ENCODE measurements at regions not wholly inside any gene's neighbourhood (a gene's known extent, or its start where the extent isn't known, plus 50 kb on each side); places are given as distances from the start of the nearest gene placed in this dataset.
A peak's percentile ranks its signal among the peaks of the same experiment; 100 is the strongest.

DNA sequence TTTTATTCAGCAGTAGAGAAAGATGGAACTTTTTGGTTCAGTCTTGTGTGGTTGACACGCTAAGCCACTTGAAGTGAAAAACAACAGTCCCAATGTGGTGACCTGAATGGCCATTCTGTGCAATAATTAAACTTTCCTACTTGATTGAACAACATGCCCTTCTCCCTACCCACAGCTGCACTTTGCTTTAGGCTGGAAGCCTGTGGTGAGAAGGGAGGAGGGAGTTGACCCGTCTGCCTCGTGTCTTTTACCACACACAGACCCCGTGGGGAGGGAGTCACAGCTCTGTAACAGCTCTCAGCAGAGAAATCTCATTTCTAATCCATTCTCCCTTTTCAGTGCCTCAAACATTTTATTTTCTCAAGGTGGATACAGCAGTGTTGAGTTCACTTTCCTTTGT is 138.2 kb upstream of the PKDCC start:
- no peak overlapping the region for H3K9ac ChIP-seq (ENCODE audit: low read length)
- H3K4me2 ChIP-seq (ENCODE audit: low read length), result no peak overlapping the region
- no peak for TF ChIP-seq EZH2 (IDR thresholded peaks at IDR 0.05; ENCODE audit: insufficient read depth, low read length)
- TF ChIP-seq, protein P1, sequence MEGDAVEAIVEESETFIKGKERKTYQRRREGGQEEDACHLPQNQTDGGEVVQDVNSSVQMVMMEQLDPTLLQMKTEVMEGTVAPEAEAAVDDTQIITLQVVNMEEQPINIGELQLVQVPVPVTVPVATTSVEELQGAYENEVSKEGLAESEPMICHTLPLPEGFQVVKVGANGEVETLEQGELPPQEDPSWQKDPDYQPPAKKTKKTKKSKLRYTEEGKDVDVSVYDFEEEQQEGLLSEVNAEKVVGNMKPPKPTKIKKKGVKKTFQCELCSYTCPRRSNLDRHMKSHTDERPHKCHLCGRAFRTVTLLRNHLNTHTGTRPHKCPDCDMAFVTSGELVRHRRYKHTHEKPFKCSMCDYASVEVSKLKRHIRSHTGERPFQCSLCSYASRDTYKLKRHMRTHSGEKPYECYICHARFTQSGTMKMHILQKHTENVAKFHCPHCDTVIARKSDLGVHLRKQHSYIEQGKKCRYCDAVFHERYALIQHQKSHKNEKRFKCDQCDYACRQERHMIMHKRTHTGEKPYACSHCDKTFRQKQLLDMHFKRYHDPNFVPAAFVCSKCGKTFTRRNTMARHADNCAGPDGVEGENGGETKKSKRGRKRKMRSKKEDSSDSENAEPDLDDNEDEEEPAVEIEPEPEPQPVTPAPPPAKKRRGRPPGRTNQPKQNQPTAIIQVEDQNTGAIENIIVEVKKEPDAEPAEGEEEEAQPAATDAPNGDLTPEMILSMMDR (IDR thresholded peaks at IDR 0.05; ENCODE audit: insufficient read depth, low read depth, low read length), result no peak
- no peaks in the 10 kb centered on the region for H3K79me2 ChIP-seq (ENCODE audit: insufficient read depth, low read length)
- H3K9me3 ChIP-seq (ENCODE audit: insufficient read depth, low read depth, low read length), result no peaks in the 10 kb centered on the region
- peaks cover 12% of the 10 kb centered on the region for H3K9me3 Mint-ChIP-seq (ENCODE audit: unreplicated experiment)
- H3K4me3 ChIP-seq (ENCODE audit: insufficient read depth, low read depth, low read length), result no peak overlapping the region
- H2AFZ ChIP-seq (ENCODE audit: low read depth, low read length), result no peak overlapping the region
- H3K27ac Mint-ChIP-seq (ENCODE audit: unreplicated experiment), result peak overlapping the region; percentile 37
- no peak for FAIRE-seq
- H3K27me3 ChIP-seq (ENCODE audit: insufficient read depth, low read length), result no peaks in the 10 kb centered on the region
- peaks cover 3% of the 10 kb centered on the region for H3K36me3 Mint-ChIP-seq (ENCODE audit: low read depth, unreplicated experiment)
- peaks cover 21% of the 10 kb centered on the region for H3K4me1 Mint-ChIP-seq (ENCODE audit: low read depth, unreplicated experiment)
- H3K4me1 ChIP-seq (ENCODE audit: insufficient read depth, low read length), result peaks cover 11% of the 10 kb centered on the region
- H4K20me1 ChIP-seq (ENCODE audit: insufficient read depth, low read length), result no peaks in the 10 kb centered on the region
- DNase-seq (ENCODE audit: low read depth), result no peak
- H3K4me3 Mint-ChIP-seq (ENCODE audit: unreplicated experiment), result peak overlapping the region; percentile 65
- H3K27ac ChIP-seq (ENCODE audit: low read depth, low read length), result no peak overlapping the region
- peaks cover 3% of the 10 kb centered on the region for H3K27me3 Mint-ChIP-seq (ENCODE audit: low read depth, unreplicated experiment)
- H3K36me3 ChIP-seq (ENCODE audit: insufficient read depth, low read length), result no peaks in the 10 kb centered on the region

DNA sequence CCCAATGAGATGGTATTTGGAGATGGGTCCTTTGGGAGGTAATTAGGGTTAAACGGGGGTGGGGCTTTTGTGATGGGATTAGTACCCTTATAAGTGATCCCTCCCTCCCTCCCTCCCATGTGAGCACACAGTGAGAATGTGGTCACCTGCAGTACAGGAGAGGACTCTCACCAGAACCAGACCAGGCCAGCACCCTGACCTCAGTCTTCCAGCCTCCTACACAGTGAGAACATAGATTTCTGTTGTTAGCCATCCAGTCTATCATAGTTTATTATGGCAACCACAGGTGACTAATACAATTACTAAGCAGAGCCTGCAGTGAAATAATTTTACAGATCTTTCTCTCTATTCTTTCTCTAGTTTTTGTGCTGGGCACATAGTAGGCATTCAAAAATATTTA is 137.7 kb upstream of the PKDCC start:
- H3K36me3 Mint-ChIP-seq (ENCODE audit: low read depth, unreplicated experiment), result peaks cover 3% of the 10 kb centered on the region
- DNase-seq (ENCODE audit: low read depth), result peak; percentile 66
- Histone ChIP-seq H3K4me1 (ENCODE audit: insufficient read depth, low read length) (peaks cover 11% of the 10 kb centered on the region), H3K9me3 (ENCODE audit: insufficient read depth, low read depth, low read length) (no peaks in the 10 kb centered on the region), H3K27me3 (ENCODE audit: insufficient read depth, low read length) (no peaks in the 10 kb centered on the region), H4K20me1 (ENCODE audit: insufficient read depth, low read length) (no peaks in the 10 kb centered on the region), H3K4me3 (ENCODE audit: insufficient read depth, low read depth, low read length) (no peak overlapping the region), H3K36me3 (ENCODE audit: insufficient read depth, low read length) (no peaks in the 10 kb centered on the region), H3K27ac (ENCODE audit: low read depth, low read length) (no peak overlapping the region), H3K9ac (ENCODE audit: low read length) (no peak overlapping the region), H2AFZ (ENCODE audit: low read depth, low read length) (no peak overlapping the region), H3K4me2 (ENCODE audit: low read length) (no peak overlapping the region), H3K79me2 (ENCODE audit: insufficient read depth, low read length) (no peaks in the 10 kb centered on the region)
- peak overlapping the region; percentile 65 for H3K4me3 Mint-ChIP-seq (ENCODE audit: unreplicated experiment)
- peak overlapping the region; percentile 37 for H3K27ac Mint-ChIP-seq (ENCODE audit: unreplicated experiment)
- peaks cover 16% of the 10 kb centered on the region for H3K9me3 Mint-ChIP-seq (ENCODE audit: unreplicated experiment)
- peaks cover 21% of the 10 kb centered on the region for H3K4me1 Mint-ChIP-seq (ENCODE audit: low read depth, unreplicated experiment)
- no peak for FAIRE-seq
- peaks cover 3% of the 10 kb centered on the region for H3K27me3 Mint-ChIP-seq (ENCODE audit: low read depth, unreplicated experiment)
- no peak for TF ChIP-seq EZH2 (IDR thresholded peaks at IDR 0.05; ENCODE audit: insufficient read depth, low read length)
- TF ChIP-seq, protein P1 (IDR thresholded peaks at IDR 0.05; ENCODE audit: insufficient read depth, low read depth, low read length), result no peak

DNA sequence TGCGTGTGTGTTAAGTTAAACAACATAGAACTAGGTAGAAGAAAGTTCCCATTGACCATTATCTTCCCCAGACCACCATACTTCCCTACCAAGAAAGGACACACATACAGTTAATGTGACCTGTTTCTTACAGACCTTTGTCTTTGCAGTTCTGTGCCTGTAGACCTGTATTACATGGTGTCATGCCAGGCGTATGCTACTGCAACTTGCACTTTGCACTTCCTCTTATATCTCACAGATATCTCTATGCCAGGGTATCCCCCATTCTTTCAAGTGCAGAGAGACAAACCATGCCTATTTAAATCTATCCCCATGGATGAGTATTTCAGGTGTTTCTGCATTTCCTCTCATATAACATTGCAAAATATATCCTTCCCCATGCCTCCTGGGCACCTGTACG is 136.8 kb upstream of the PKDCC start:
- DNase-seq (ENCODE audit: low read depth) (no peak), FAIRE-seq (no peak)
- Mint-ChIP-seq H3K36me3 (ENCODE audit: low read depth, unreplicated experiment) (peaks cover 3% of the 10 kb centered on the region), H3K4me3 (ENCODE audit: unreplicated experiment) (no peak overlapping the region), H3K4me1 (ENCODE audit: low read depth, unreplicated experiment) (peaks cover 21% of the 10 kb centered on the region), H3K9me3 (ENCODE audit: unreplicated experiment) (peaks cover 20% of the 10 kb centered on the region), H3K27ac (ENCODE audit: unreplicated experiment) (peak overlapping the region; percentile 6), H3K27me3 (ENCODE audit: low read depth, unreplicated experiment) (no peaks in the 10 kb centered on the region)
- no peak overlapping the region for H2AFZ ChIP-seq (ENCODE audit: low read depth, low read length)
- no peaks in the 10 kb centered on the region for H3K9me3 ChIP-seq (ENCODE audit: insufficient read depth, low read depth, low read length)
- H3K4me2 ChIP-seq (ENCODE audit: low read length), result no peak overlapping the region
- no peak for TF ChIP-seq EZH2 (IDR thresholded peaks at IDR 0.05; ENCODE audit: insufficient read depth, low read length)
- TF ChIP-seq, protein P1 (IDR thresholded peaks at IDR 0.05; ENCODE audit: insufficient read depth, low read depth, low read length), result no peak
- no peaks in the 10 kb centered on the region for H3K36me3 ChIP-seq (ENCODE audit: insufficient read depth, low read length)
- no peaks in the 10 kb centered on the region for H3K27me3 ChIP-seq (ENCODE audit: insufficient read depth, low read length)
- peaks cover 11% of the 10 kb centered on the region for H3K4me1 ChIP-seq (ENCODE audit: insufficient read depth, low read length)
- no peak overlapping the region for H3K4me3 ChIP-seq (ENCODE audit: insufficient read depth, low read depth, low read length)
- no peaks in the 10 kb centered on the region for H3K79me2 ChIP-seq (ENCODE audit: insufficient read depth, low read length)
- no peak overlapping the region for H3K9ac ChIP-seq (ENCODE audit: low read length)
- no peaks in the 10 kb centered on the region for H4K20me1 ChIP-seq (ENCODE audit: insufficient read depth, low read length)
- H3K27ac ChIP-seq (ENCODE audit: low read depth, low read length), result no peak overlapping the region

Measured in astrocyte (in vitro differentiated cells and primary cell).